Hepatocyte (in vitro differentiated cells): ENCODE measurements at regions not wholly inside any gene's neighbourhood (a gene's known extent, or its start where the extent isn't known, plus 50 kb on each side); places are given as distances from the start of the nearest gene placed in this dataset.

Source experiments
- DNase-seq: peaks from one replicate; pipeline ENCODE4 v3.0.0-alpha.2; 2016; ENCODE audit warnings: low spot score
- H2AFZ ChIP-seq: fragments of 200-600 bp; sonication (generic); 2 replicates; pipeline ENCODE4 v1.6.0; 2016; ENCODE audit warnings: antibody characterized with exemption, mild to moderate bottlenecking
- H3K27ac ChIP-seq: fragments of 200-600 bp; sonication (generic); 2 replicates; pipeline ENCODE4 v1.5.1; 2016; ENCODE audit warnings: mild to moderate bottlenecking
- H3K27me3 ChIP-seq: fragments of 200-600 bp; sonication (generic); 2 replicates; pipeline ENCODE4 v1.6.1; 2016
- H3K36me3 ChIP-seq: fragments of 200-600 bp; sonication (generic); replicated peaks from 2 replicates; pipeline ENCODE4 v1.5.1; 2016; ENCODE audit warnings: low read depth; ENCODE audit not compliant: insufficient read depth
- H3K4me1 ChIP-seq: fragments of 200-600 bp; sonication (generic); 2 replicates; pipeline ENCODE4 v1.5.1; 2016; ENCODE audit warnings: mild to moderate bottlenecking, moderate library complexity; ENCODE audit not compliant: insufficient read depth
- H3K4me2 ChIP-seq: fragments of 200-600 bp; sonication (generic); 2 replicates; pipeline ENCODE4 v1.6.0; 2016
- H3K4me3 ChIP-seq: fragments of 200-600 bp; sonication (generic); 2 replicates; pipeline ENCODE4 v1.5.1; 2016; ENCODE audit warnings: mild to moderate bottlenecking
- H3K79me2 ChIP-seq: fragments of 200-600 bp; sonication (generic); 2 replicates; pipeline ENCODE4 v1.6.0; 2017; ENCODE audit warnings: mild to moderate bottlenecking
- H3K9me2 ChIP-seq: fragments of 200-600 bp; sonication (generic); replicated peaks from 2 replicates; pipeline ENCODE4 v1.6.0; 2017; ENCODE audit warnings: mild to moderate bottlenecking; ENCODE audit not compliant: insufficient read depth
- H3K9me3 ChIP-seq: fragments of 200-600 bp; sonication (generic); 2 replicates; pipeline ENCODE4 v1.5.1; 2016; ENCODE audit warnings: low read depth, mild to moderate bottlenecking
- H4K20me1 ChIP-seq: fragments of 200-600 bp; sonication (generic); 2 replicates; pipeline ENCODE4 v1.6.0; 2016; ENCODE audit warnings: mild to moderate bottlenecking; ENCODE audit not compliant: insufficient read depth, poor library complexity, severe bottlenecking
- CTCF ChIP-seq: fragments of 200-600 bp; sonication (generic); IDR thresholded peaks from 2 replicates; pipeline ENCODE4 v1.5.1; 2016; ENCODE audit warnings: antibody characterized with exemption, mild to moderate bottlenecking; ENCODE audit not compliant: poor library complexity
- EZH2 ChIP-seq: fragments of 200-600 bp; sonication (generic); IDR thresholded peaks from 2 replicates; pipeline ENCODE4 v1.6.1; 2016; ENCODE audit warnings: antibody characterized with exemption, mild to moderate bottlenecking, borderline replicate concordance
- EZH2phosphoT487 ChIP-seq: fragments of 200-600 bp; sonication (generic); IDR thresholded peaks from one replicate; pipeline ENCODE4 v1.6.1; 2018; ENCODE audit warnings: antibody characterized with exemption, mild to moderate bottlenecking, low read depth, moderate library complexity; ENCODE audit not compliant: unreplicated experiment, severe bottlenecking
- WGBS: methylation state at CpG from one replicate; pipeline ENCODE4 v1.1.6; 2016; ENCODE audit warnings: low lambda C conversion rate; ENCODE audit errors: missing lambda C conversion rate; 5-methylcytosine and 5-hydroxymethylcytosine counted together

- H4K20me1 ChIP-seq, result no peaks in the 10 kb centered on the region
- H3K4me1 ChIP-seq, result peaks cover 10% of the 10 kb centered on the region
- no peak for DNase-seq
- H3K4me2 ChIP-seq, result no peak overlapping the region
- 77% methylated on average over 13 of the region's 13 CpGs for WGBS
- H3K36me3 ChIP-seq, result no peaks in the 10 kb centered on the region
- no peak overlapping the region for H2AFZ ChIP-seq
- no peak for TF ChIP-seq EZH2phosphoT487
- no peak for TF ChIP-seq CTCF
- no peaks in the 10 kb centered on the region for H3K79me2 ChIP-seq
- no peak overlapping the region for H3K27ac ChIP-seq
- no peak overlapping the region for H3K4me3 ChIP-seq
- H3K9me2 ChIP-seq, result no peaks in the 10 kb centered on the region
- H3K9me3 ChIP-seq, result no peaks in the 10 kb centered on the region
- no peaks in the 10 kb centered on the region for H3K27me3 ChIP-seq
These were observed 150.3 kb upstream of the BCOR start for GRCh38 chrX:40247848-40248622.

GRCh38 chrX:40247382-40247781 lies 149.6 kb upstream of the BCOR start:
- no peak overlapping the region for H3K4me3 ChIP-seq
- no peak overlapping the region for H3K4me2 ChIP-seq
- no peaks in the 10 kb centered on the region for H4K20me1 ChIP-seq
- H3K9me2 ChIP-seq, result no peaks in the 10 kb centered on the region
- H3K27ac ChIP-seq, result no peak overlapping the region
- H3K4me1 ChIP-seq, result peaks cover 10% of the 10 kb centered on the region
- DNase-seq, result no peak
- H3K79me2 ChIP-seq, result no peaks in the 10 kb centered on the region
- no peaks in the 10 kb centered on the region for H3K27me3 ChIP-seq
- TF ChIP-seq EZH2phosphoT487 (no peak), CTCF (no peak), EZH2 (no peak)
- no peaks in the 10 kb centered on the region for H3K9me3 ChIP-seq
- no peak overlapping the region for H2AFZ ChIP-seq
- no peaks in the 10 kb centered on the region for H3K36me3 ChIP-seq
- WGBS, result 95% methylated on average over 1 of the region's 1 CpG

DNA sequence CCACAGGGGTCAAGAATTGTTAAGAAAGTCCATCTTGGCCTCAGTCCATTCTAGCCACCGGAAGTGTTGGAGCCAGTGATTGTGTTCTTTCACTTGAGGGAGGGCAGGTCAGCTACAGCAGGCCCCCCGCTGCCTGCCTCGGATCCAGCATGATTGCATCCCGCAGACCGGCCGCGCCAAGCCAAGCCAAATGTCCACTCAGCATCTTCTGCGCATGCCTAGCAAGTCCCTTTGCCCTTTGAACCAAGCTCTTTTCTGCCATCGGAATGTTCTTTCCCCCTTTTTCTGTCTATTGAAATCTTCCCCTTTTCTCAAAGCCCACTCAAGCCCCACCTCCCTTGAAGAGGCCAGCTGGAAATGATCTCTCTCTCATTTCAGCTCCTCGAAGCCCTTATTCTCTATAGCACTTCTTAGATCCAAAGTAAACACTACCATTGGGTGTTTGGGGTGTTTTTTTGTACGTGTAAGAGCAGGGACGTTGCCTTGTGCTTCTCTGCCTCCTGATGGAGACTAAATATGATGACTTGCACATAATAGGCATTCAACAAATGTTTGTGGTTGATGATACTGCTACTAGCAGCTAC lies 147.8 kb upstream of the BCOR start:
- no peak overlapping the region for H2AFZ ChIP-seq
- DNase-seq, result peak; percentile 28
- H3K79me2 ChIP-seq, result no peaks in the 10 kb centered on the region
- H3K27me3 ChIP-seq, result no peaks in the 10 kb centered on the region
- no peak overlapping the region for H3K4me3 ChIP-seq
- H3K4me2 ChIP-seq, result no peak overlapping the region
- no peak overlapping the region for H3K27ac ChIP-seq
- TF ChIP-seq EZH2 (no peak), EZH2phosphoT487 (no peak), CTCF (peak; percentile 9)
- H3K9me3 ChIP-seq, result no peaks in the 10 kb centered on the region
- peaks cover 10% of the 10 kb centered on the region for H3K4me1 ChIP-seq
- H4K20me1 ChIP-seq, result no peaks in the 10 kb centered on the region
- H3K36me3 ChIP-seq, result no peaks in the 10 kb centered on the region
- no peaks in the 10 kb centered on the region for H3K9me2 ChIP-seq
- WGBS, result 71% methylated on average over 12 of the region's 12 CpGs
